ENCODE measurements at regions not wholly inside any gene's neighbourhood (a gene's known extent, or its start where the extent isn't known, plus 50 kb on each side); places are given as distances from the start of the nearest gene placed in this dataset.

GRCh38 chr22:34608106-34608505, 457.9 kb upstream of the ISX start:
- TF ChIP-seq, protein P1, sequence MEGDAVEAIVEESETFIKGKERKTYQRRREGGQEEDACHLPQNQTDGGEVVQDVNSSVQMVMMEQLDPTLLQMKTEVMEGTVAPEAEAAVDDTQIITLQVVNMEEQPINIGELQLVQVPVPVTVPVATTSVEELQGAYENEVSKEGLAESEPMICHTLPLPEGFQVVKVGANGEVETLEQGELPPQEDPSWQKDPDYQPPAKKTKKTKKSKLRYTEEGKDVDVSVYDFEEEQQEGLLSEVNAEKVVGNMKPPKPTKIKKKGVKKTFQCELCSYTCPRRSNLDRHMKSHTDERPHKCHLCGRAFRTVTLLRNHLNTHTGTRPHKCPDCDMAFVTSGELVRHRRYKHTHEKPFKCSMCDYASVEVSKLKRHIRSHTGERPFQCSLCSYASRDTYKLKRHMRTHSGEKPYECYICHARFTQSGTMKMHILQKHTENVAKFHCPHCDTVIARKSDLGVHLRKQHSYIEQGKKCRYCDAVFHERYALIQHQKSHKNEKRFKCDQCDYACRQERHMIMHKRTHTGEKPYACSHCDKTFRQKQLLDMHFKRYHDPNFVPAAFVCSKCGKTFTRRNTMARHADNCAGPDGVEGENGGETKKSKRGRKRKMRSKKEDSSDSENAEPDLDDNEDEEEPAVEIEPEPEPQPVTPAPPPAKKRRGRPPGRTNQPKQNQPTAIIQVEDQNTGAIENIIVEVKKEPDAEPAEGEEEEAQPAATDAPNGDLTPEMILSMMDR (IDR thresholded peaks at IDR 0.05; ENCODE audit: unreplicated experiment in 3 of 3), result no peak
- no peak overlapping the region for H3K4me3 Mint-ChIP-seq
- H3K36me3 Mint-ChIP-seq (ENCODE audit: low read depth), result no peaks in the 10 kb centered on the region
- no peaks in the 10 kb centered on the region for H3K4me1 Mint-ChIP-seq
- peaks cover 4% of the 10 kb centered on the region for H3K27me3 Mint-ChIP-seq (ENCODE audit: low read depth)
- peaks cover 4% of the 10 kb centered on the region for H3K9me3 Mint-ChIP-seq
- no peak overlapping the region for H3K27ac Mint-ChIP-seq

- H3K27ac Mint-ChIP-seq, result no peak overlapping the region
- H3K36me3 Mint-ChIP-seq (ENCODE audit: low read depth), result no peaks in the 10 kb centered on the region
- TF ChIP-seq, protein P1 (IDR thresholded peaks at IDR 0.05; ENCODE audit: unreplicated experiment in 3 of 3), result no peak
- H3K9me3 Mint-ChIP-seq, result peaks cover 6% of the 10 kb centered on the region
- peaks cover 4% of the 10 kb centered on the region for H3K27me3 Mint-ChIP-seq (ENCODE audit: low read depth)
- H3K4me3 Mint-ChIP-seq, result no peak overlapping the region
- H3K4me1 Mint-ChIP-seq, result no peaks in the 10 kb centered on the region
These were observed 457.3 kb upstream of the ISX start for GRCh38 chr22:34608540-34609115.

- Mint-ChIP-seq H3K4me1 (peaks cover 6% of the 10 kb centered on the region), H3K9me3 (peaks cover 6% of the 10 kb centered on the region), H3K4me3 (no peak overlapping the region), H3K36me3 (ENCODE audit: low read depth) (no peaks in the 10 kb centered on the region), H3K27me3 (ENCODE audit: low read depth) (peaks cover under 1% of the 10 kb centered on the region), H3K27ac (no peak overlapping the region)
- TF ChIP-seq, protein P1 (IDR thresholded peaks at IDR 0.05; ENCODE audit: unreplicated experiment in 3 of 3), result no peak
These were observed 456.3 kb upstream of the ISX start for GRCh38 chr22:34609646-34610045.

DNA sequence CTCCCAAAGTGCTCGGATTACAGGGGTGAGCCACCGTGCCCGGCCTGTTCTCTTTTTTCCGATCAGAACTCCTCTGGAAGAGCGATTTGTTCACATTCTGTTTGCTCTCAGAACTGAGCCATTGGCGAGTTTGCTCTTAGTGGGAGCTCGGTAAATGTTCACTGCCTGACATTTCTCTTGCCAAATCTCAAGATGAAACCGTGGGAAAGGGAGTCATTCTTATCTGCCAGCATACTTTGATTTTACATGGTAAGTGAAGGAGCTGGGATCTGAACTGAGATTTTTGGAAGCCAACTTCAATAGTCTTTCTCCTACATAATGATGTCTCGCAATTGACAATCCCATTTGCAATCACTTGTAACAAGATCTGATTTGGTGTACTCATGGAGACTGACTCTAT, 445.8 kb upstream of the ISX start:
- Mint-ChIP-seq H3K9me3 (peaks cover 2% of the 10 kb centered on the region), H3K27ac (no peak overlapping the region), H3K36me3 (ENCODE audit: low read depth) (no peaks in the 10 kb centered on the region), H3K4me3 (no peak overlapping the region), H3K4me1 (no peaks in the 10 kb centered on the region), H3K27me3 (ENCODE audit: low read depth) (peaks cover 6% of the 10 kb centered on the region)
- TF ChIP-seq, protein P1 (IDR thresholded peaks at IDR 0.05; ENCODE audit: unreplicated experiment in 3 of 3), result no peak

DNA sequence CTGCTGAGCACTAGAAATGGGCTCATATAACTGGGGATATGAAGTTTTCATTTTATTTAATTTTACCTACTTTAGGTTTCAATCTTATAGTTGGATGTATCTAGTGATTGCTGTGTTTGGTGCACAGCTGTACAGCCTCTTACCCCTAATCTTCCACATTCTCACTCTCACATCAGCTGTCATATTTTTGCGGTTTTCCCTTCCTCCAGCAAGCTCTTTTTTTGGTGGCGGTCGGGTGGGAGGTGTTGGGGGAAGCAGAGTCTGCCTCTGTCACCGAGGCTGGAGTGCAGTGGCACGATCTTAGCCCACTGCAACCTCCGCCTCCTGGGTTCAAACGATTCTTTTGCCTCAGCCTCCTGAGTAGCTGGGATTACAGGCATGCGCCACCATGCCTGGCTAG, 445.1 kb upstream of the ISX start:
- H3K9me3 Mint-ChIP-seq, result peaks cover 2% of the 10 kb centered on the region
- no peaks in the 10 kb centered on the region for H3K36me3 Mint-ChIP-seq (ENCODE audit: low read depth)
- H3K27me3 Mint-ChIP-seq (ENCODE audit: low read depth), result peaks cover 6% of the 10 kb centered on the region
- TF ChIP-seq, protein P1 (IDR thresholded peaks at IDR 0.05; ENCODE audit: unreplicated experiment in 3 of 3), result no peak
- no peak overlapping the region for H3K4me3 Mint-ChIP-seq
- H3K27ac Mint-ChIP-seq, result no peak overlapping the region
- no peaks in the 10 kb centered on the region for H3K4me1 Mint-ChIP-seq

DNA sequence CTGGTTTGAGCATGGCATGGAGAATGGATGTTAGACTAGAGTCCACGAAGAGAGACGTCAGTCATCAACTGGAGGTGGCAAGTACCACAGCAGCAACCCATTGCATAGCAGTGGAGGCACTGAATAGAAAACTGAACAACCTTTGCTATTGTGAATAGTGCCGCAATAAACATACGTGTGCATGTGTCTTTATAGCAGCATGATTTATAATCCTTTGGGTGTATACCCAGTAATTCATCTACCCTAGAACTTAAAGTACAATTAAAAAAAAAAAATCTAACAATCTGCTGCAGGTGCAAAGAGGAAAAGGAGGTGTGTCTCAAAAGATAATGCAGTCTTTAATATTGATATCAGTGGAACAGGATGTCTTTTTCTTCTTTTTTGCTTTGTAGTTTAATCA, 443.4 kb upstream of the ISX start:
- Mint-ChIP-seq H3K36me3 (ENCODE audit: low read depth) (no peaks in the 10 kb centered on the region), H3K27ac (no peak overlapping the region), H3K9me3 (peaks cover 9% of the 10 kb centered on the region), H3K4me1 (no peaks in the 10 kb centered on the region), H3K27me3 (ENCODE audit: low read depth) (peaks cover 6% of the 10 kb centered on the region), H3K4me3 (no peak overlapping the region)
- TF ChIP-seq, protein P1 (IDR thresholded peaks at IDR 0.05; ENCODE audit: unreplicated experiment in 3 of 3), result no peak
